22Rv1 (cell line): ENCODE measurements at regions not wholly inside any gene's neighbourhood (a gene's known extent, or its start where the extent isn't known, plus 50 kb on each side); places are given as distances from the start of the nearest gene placed in this dataset.
"Not testable (repeated sequence)": the region's sequence is repeated elsewhere in the genome, so short reads cannot be mapped to it uniquely, and the experiment has no call there.

Experiments used
- ZFX ChIP-seq: fragments of 450-650 bp; IDR thresholded peaks from 2 replicates; pipeline ENCODE4 v1.6.1; 2017; ENCODE audit warnings: antibody characterized with exemption, borderline replicate concordance
- TF ChIP-seq, protein P1 (sequence below): fragments of 450-650 bp; IDR thresholded peaks from 2 replicates; pipeline ENCODE4 v1.5.1; 2017; ENCODE audit warnings: mild to moderate bottlenecking

- TF ChIP-seq, protein P1, sequence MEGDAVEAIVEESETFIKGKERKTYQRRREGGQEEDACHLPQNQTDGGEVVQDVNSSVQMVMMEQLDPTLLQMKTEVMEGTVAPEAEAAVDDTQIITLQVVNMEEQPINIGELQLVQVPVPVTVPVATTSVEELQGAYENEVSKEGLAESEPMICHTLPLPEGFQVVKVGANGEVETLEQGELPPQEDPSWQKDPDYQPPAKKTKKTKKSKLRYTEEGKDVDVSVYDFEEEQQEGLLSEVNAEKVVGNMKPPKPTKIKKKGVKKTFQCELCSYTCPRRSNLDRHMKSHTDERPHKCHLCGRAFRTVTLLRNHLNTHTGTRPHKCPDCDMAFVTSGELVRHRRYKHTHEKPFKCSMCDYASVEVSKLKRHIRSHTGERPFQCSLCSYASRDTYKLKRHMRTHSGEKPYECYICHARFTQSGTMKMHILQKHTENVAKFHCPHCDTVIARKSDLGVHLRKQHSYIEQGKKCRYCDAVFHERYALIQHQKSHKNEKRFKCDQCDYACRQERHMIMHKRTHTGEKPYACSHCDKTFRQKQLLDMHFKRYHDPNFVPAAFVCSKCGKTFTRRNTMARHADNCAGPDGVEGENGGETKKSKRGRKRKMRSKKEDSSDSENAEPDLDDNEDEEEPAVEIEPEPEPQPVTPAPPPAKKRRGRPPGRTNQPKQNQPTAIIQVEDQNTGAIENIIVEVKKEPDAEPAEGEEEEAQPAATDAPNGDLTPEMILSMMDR: not testable (repeated sequence)
- not testable (repeated sequence) for TF ChIP-seq ZFX
These were observed 682.7 kb downstream of the PTPRU start for GRCh38 chr1:29919041-29919440.
